ENCODE measurements at regions not wholly inside any gene's neighbourhood (a gene's known extent, or its start where the extent isn't known, plus 50 kb on each side); places are given as distances from the start of the nearest gene placed in this dataset.

- peaks cover 6% of the 10 kb centered on the region for H3K4me1 Mint-ChIP-seq (ENCODE audit: low read depth, unreplicated experiment)
- no peak for TF ChIP-seq CTCF (IDR thresholded peaks at IDR 0.05; ENCODE audit: partially characterized antibody, unreplicated experiment)
- DNase-seq = no peak
- no peak overlapping the region for H3K27ac Mint-ChIP-seq (ENCODE audit: unreplicated experiment)
- H3K4me3 Mint-ChIP-seq (ENCODE audit: unreplicated experiment) = no peak overlapping the region
- peaks cover 3% of the 10 kb centered on the region for H3K27me3 Mint-ChIP-seq (ENCODE audit: unreplicated experiment)
- no peaks in the 10 kb centered on the region for H3K36me3 Mint-ChIP-seq (ENCODE audit: unreplicated experiment)
- H3K9me3 Mint-ChIP-seq (ENCODE audit: unreplicated experiment) = peaks cover 2% of the 10 kb centered on the region
These were observed 182.7 kb upstream of the PARD3B start for GRCh38 chr2:204362581-204362980.

DNA sequence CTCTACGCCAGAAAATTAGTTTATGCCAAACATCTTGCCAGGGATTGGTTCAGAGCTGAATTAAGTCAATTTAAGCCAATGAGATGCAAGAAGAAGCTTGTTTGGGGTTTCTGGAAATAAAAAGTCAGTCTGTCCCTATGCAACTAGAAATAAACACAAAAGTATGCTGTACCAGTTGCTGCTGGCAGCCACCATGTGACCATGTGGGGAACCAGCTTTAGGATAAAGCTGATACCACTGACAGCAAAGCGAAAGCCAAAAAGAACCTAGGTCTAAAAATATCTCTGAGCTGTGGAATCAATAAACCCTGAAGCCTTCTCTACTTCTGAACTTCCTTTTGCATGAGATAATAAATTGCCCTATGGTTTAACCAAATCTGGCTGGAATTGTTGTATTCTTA lies 181.8 kb upstream of the PARD3B start:
- DNase-seq = no peak
- no peaks in the 10 kb centered on the region for H3K36me3 Mint-ChIP-seq (ENCODE audit: unreplicated experiment)
- no peak for TF ChIP-seq CTCF (IDR thresholded peaks at IDR 0.05; ENCODE audit: partially characterized antibody, unreplicated experiment)
- H3K4me3 Mint-ChIP-seq (ENCODE audit: unreplicated experiment) = no peak overlapping the region
- H3K27ac Mint-ChIP-seq (ENCODE audit: unreplicated experiment) = no peak overlapping the region
- H3K4me1 Mint-ChIP-seq (ENCODE audit: low read depth, unreplicated experiment) = peaks cover 6% of the 10 kb centered on the region
- H3K9me3 Mint-ChIP-seq (ENCODE audit: unreplicated experiment) = peaks cover 4% of the 10 kb centered on the region
- H3K27me3 Mint-ChIP-seq (ENCODE audit: unreplicated experiment) = peaks cover 2% of the 10 kb centered on the region

DNA sequence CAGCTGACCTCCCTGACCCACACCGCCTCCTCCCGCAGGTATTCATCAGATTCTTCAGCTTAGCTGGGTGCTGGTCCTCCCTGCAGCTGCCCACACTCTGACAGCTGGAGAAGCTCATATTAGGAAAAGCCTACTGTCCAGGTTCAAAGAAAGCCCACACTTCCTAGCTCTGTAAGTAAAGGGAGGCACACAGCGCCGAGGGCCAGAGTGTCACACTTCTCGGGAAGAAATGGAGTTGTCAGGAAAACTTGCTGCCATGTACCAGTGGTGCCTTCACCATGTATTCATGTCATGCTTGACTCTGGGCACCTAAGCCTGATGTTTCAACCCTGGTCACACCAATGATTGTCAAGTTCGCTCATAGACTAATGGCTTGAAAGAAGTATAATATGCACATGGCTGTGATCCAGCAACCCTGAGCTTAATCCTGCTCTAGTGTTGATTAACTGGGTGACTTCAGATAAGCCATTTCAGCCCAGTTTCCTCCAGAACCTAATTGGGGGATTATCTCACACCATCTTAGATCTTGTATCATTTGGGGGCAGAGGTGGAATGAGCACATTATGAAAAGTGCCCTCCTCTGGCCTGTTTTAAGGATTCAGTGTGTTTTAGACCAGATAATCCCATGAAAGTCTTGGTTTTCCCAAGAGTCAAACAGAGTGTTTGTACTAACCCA lies 180.3 kb upstream of the PARD3B start:
- H3K4me3 Mint-ChIP-seq (ENCODE audit: unreplicated experiment) = no peak overlapping the region
- peaks cover 4% of the 10 kb centered on the region for H3K9me3 Mint-ChIP-seq (ENCODE audit: unreplicated experiment)
- DNase-seq = no peak
- TF ChIP-seq CTCF (IDR thresholded peaks at IDR 0.05; ENCODE audit: partially characterized antibody, unreplicated experiment) = no peak
- peaks cover 2% of the 10 kb centered on the region for H3K27me3 Mint-ChIP-seq (ENCODE audit: unreplicated experiment)
- peak overlapping the region; percentile 19 for H3K27ac Mint-ChIP-seq (ENCODE audit: unreplicated experiment)
- H3K4me1 Mint-ChIP-seq (ENCODE audit: low read depth, unreplicated experiment) = peaks cover 3% of the 10 kb centered on the region
- no peaks in the 10 kb centered on the region for H3K36me3 Mint-ChIP-seq (ENCODE audit: unreplicated experiment)

DNA sequence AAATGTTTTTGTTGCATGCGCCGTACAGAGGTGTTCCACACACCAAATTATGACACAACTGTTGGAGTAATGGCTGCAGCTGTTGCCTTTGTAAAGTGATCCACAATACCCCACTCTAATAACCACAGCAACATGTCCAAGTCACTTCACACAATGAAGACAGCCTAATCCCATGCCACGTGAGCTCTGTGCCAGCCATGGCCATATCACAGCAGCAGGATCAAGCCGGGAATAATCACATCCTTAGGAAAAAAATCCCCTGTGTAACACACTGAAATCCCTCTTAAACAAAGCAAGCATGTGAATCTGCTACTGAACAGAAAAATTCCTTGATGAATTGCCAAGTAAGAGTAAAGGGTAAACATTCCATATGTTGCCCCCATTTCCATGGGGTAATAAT lies 179.5 kb upstream of the PARD3B start:
- peaks cover 2% of the 10 kb centered on the region for H3K27me3 Mint-ChIP-seq (ENCODE audit: unreplicated experiment)

More for the DNA sequence above, 179.5 kb upstream of the PARD3B start:
- no peak overlapping the region for H3K27ac Mint-ChIP-seq (ENCODE audit: unreplicated experiment)
- peaks cover 3% of the 10 kb centered on the region for H3K4me1 Mint-ChIP-seq (ENCODE audit: low read depth, unreplicated experiment)
- H3K4me3 Mint-ChIP-seq (ENCODE audit: unreplicated experiment) = no peak overlapping the region
- DNase-seq = no peak
- H3K36me3 Mint-ChIP-seq (ENCODE audit: unreplicated experiment) = no peaks in the 10 kb centered on the region
- no peak for TF ChIP-seq CTCF (IDR thresholded peaks at IDR 0.05; ENCODE audit: partially characterized antibody, unreplicated experiment)
- peaks cover 4% of the 10 kb centered on the region for H3K9me3 Mint-ChIP-seq (ENCODE audit: unreplicated experiment)
